ENCODE measurements at regions not wholly inside any gene's neighbourhood (a gene's known extent, or its start where the extent isn't known, plus 50 kb on each side); places are given as distances from the start of the nearest gene placed in this dataset.

GRCh38 chr6:139597771-139598755 is 223.6 kb upstream of the CITED2 start:
- in situ Hi-C loops (cut with HindIII; ENCODE audit: low pct_unique_long_range_greater_than_20kb, low sequenced_read_pairs): no loop called here
- TF ChIP-seq JUND (IDR thresholded peaks at IDR 0.05; ENCODE audit: low read depth): no peak
- no peak for DNase-seq (ENCODE audit: low read depth in 1 of 2, low spot score in 1 of 2)

DNA sequence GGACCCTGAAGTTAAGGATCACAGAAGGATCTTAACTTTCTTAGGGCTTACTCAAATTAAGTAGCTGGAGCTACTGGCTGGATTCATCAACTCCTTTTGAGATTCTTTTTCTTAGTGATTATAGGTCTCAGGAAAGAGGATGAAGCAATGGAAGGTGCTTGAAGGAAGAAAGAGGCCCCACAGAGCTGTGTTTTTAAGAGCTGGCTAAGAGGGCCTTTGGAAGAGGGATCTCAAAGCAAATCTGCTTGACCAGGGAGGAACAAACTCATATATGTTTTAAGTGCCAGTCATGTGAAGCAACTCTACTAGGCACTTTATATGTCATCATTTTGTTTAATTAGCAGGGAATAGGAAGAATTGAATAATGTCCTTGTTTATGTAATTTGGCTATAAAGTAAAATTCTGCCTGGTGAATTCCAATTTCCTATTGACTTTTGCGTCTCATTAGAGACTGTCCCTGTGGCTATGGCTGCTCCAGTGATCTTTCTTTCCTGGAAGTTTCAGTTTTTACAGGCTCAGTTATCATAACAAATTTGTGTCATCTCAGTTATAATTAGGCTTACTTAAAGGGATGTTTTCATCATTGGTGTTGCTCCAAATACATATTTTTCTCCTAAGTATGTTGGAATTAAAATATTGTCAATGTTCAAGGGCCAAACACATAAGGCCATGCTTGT is 222.8 kb upstream of the CITED2 start:
- in situ Hi-C loops (cut with HindIII; ENCODE audit: low pct_unique_long_range_greater_than_20kb, low sequenced_read_pairs): no loop called here
- no peak for TF ChIP-seq JUND (IDR thresholded peaks at IDR 0.05; ENCODE audit: low read depth)
- no peak for DNase-seq (ENCODE audit: low read depth in 1 of 2, low spot score in 1 of 2)

DNA sequence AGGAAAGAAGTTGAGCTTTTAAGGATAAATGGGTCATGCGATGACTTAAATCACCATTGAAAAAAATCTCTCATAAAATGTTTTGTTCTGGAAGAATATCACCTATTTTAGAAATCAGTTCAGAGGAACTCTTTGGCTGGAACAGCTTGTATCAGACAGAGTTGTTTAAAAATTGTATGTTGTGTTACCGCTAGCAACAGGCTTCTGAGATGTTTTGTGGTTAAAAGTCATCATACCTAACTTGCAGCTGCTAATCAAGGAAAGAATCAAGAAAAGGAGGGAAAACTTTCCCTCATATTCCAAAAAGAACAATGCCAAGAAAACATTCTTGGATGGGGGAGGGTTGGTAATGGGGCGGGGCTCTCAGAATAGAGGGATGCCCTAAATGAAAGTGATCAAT is 220.7 kb upstream of the CITED2 start:
- in situ Hi-C loops (cut with HindIII; ENCODE audit: low pct_unique_long_range_greater_than_20kb, low sequenced_read_pairs): no loop called here
- no peak for DNase-seq (ENCODE audit: low read depth in 1 of 2, low spot score in 1 of 2)

DNA sequence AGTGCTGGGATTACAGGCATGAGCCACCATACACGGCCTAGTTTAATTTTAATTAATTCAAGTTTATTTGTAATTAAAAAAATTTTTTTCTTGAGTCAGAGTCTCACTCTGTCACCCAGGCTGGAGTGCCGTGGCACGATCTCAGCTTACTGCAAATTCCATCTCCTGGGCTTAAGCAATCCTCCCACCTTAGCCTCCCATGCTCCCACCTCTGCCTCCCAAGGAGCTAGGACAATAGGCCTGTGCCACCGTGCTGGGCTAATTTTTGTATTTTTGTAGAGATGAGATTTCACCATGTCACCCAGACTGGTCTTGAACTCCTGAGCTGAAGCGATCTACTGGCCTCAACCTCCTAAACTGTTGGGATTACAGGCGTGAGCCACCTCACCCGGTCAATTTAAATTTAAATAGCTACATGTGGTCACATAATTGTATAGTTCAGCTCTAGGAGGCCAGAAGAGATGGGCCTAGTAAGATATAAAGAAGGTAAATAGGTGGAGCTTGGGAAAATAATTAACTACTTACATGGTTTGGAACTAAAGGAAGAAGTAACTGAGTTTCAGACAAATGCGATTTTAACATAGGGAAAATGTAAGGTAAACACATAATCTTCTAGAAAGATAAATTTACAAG is 220.0 kb upstream of the CITED2 start:
- no peak for TF ChIP-seq JUND (IDR thresholded peaks at IDR 0.05; ENCODE audit: low read depth)
- no peak for DNase-seq (ENCODE audit: low read depth in 1 of 2, low spot score in 1 of 2)
- in situ Hi-C loops (cut with HindIII; ENCODE audit: low pct_unique_long_range_greater_than_20kb, low sequenced_read_pairs): no loop called here

More for the DNA sequence above, 220.7 kb upstream of the CITED2 start:
- TF ChIP-seq JUND (IDR thresholded peaks at IDR 0.05; ENCODE audit: low read depth): no peak

DNA sequence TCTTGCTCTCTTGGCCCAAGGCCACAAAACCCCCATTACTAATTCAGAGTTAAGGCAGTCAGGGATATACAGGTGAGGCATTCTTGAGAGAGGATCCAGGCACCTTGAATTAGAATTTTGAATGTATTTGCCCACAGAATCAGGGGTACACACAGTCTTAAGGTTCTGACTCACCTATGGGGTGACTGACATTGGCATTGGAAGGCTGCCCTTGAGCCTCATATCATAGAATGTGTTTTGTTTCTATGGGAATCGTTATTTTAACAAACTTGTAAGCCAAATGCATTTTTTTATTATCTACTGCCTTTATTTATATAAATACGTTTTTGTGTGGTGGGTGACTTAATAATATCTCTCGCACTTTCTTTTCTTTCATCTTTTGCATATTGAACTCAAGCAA is 218.6 kb upstream of the CITED2 start:
- DNase-seq (ENCODE audit: low read depth in 1 of 2, low spot score in 1 of 2): no peak
- TF ChIP-seq JUND (IDR thresholded peaks at IDR 0.05; ENCODE audit: low read depth): no peak
- in situ Hi-C loops (cut with HindIII; ENCODE audit: low pct_unique_long_range_greater_than_20kb, low sequenced_read_pairs): no loop called here

- no peak for TF ChIP-seq JUND (IDR thresholded peaks at IDR 0.05; ENCODE audit: low read depth)
- in situ Hi-C loops (cut with HindIII; ENCODE audit: low pct_unique_long_range_greater_than_20kb, low sequenced_read_pairs): no loop called here
- DNase-seq (ENCODE audit: low read depth in 1 of 2, low spot score in 1 of 2): no peak
These were observed 217.6 kb upstream of the CITED2 start for GRCh38 chr6:139592011-139592410.

DNA sequence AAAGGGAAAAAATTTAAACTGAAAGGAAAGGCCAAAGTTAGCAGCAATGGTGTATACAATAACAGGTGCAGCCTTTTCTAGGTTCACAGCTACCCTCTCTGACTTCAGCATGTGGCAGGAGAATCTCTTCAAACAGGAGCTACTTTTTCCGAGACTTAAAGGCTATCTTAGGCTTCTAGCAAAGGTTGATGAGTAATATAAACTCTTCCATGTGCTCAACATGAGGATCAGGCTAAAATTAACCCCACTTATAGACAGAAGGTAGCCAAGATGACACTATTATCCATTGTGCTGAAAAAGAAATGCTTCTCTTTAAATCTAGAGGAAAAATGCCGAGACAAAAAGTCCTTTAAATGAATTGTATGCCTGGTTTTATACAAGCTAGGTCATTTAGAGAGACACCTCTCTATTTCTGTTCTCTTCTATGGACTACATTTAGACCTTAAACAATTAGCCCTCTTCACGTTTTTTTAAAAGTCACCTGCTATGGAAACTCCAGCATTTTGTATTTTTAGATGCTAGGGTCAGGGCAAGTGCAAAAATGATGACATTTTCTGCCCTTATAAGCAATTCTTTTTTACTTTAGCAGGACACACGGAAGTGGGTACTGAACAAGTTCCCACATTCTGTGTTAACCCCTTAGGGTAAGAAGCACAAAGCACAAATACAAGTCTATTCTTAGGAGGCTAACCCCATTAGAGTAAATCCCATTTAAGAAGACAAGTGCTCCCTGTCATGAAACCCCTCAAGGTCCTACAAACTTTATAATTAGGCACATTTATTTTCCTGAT is 216.8 kb upstream of the CITED2 start:
- DNase-seq (ENCODE audit: low read depth in 1 of 2, low spot score in 1 of 2): no peak
- no peak for TF ChIP-seq JUND (IDR thresholded peaks at IDR 0.05; ENCODE audit: low read depth)
- in situ Hi-C loops (cut with HindIII; ENCODE audit: low pct_unique_long_range_greater_than_20kb, low sequenced_read_pairs): no loop called here

- DNase-seq (ENCODE audit: low read depth in 1 of 2, low spot score in 1 of 2): peak in 1 of 2 experiments; percentile 20
- in situ Hi-C loops (cut with HindIII; ENCODE audit: low pct_unique_long_range_greater_than_20kb, low sequenced_read_pairs): no loop called here
- TF ChIP-seq JUND (IDR thresholded peaks at IDR 0.05; ENCODE audit: low read depth): no peak
These were observed 215.8 kb upstream of the CITED2 start for GRCh38 chr6:139590206-139590605.

- peak in 1 of 2 experiments; percentile 39 for DNase-seq (ENCODE audit: low read depth in 1 of 2, low spot score in 1 of 2)
- TF ChIP-seq JUND (IDR thresholded peaks at IDR 0.05; ENCODE audit: low read depth): no peak
- in situ Hi-C loops (cut with HindIII; ENCODE audit: low pct_unique_long_range_greater_than_20kb, low sequenced_read_pairs): no loop called here
These were observed 214.5 kb upstream of the CITED2 start for GRCh38 chr6:139588734-139589593.

DNA sequence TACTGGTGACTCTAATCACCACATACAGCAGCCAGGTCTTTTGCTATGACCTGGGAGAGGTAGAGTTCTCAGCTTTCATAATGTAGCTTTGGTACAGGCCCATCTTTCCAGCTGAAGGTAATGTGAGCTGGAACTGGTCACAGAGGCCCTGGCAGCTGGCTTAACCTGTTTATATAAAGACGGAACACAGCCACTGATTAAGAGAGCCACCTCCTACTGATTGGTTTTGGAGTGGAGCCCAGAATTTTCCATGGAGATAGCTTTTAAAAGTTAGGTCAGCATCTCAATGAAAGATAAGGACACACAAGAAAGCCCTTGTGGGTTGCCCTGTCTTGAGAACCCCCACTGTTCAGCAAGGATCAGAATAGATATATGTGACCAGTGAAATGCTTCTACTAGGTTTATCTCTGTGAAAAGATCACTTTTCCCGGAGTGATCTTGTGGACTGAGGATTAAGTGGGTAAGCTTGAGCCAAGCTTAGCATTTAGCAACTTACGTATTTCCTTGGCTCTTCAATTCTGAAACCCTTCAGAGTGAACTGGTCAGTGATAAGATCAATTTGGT is 213.7 kb upstream of the CITED2 start:
- in situ Hi-C loops (cut with HindIII; ENCODE audit: low pct_unique_long_range_greater_than_20kb, low sequenced_read_pairs): no loop called here
- TF ChIP-seq JUND (IDR thresholded peaks at IDR 0.05; ENCODE audit: low read depth): no peak
- peak in 1 of 2 experiments; percentile 52 for DNase-seq (ENCODE audit: low read depth in 1 of 2, low spot score in 1 of 2)

DNA sequence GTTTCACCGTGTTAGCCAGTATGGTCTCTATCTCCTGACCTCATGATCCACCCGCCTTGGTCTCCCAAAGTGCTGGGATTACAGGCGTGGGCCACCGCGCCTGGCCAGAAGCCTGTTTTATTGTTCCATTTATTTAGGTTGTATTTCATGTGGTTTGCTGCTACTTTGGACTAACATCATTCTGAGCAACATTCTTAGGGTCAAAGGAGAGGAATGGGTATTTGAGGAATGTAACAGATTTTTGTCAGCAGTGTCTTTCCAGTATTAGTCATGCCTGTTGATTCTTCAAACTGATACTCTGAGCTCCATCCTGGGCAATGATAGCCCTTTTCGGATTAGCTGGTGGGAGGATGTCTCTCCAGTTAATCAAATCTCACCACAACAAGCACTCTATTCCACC is 213.0 kb upstream of the CITED2 start:
- DNase-seq (ENCODE audit: low read depth in 1 of 2, low spot score in 1 of 2): peak in 1 of 2 experiments; percentile 29
- in situ Hi-C loops (cut with HindIII; ENCODE audit: low pct_unique_long_range_greater_than_20kb, low sequenced_read_pairs): no loop called here
- no peak for TF ChIP-seq JUND (IDR thresholded peaks at IDR 0.05; ENCODE audit: low read depth)

Data from T47D (cell line).